HG03060 (cell line): ENCODE measurements at regions not wholly inside any gene's neighbourhood (a gene's known extent, or its start where the extent isn't known, plus 50 kb on each side); places are given as distances from the start of the nearest gene placed in this dataset.
"Not testable (repeated sequence)": the region's sequence is repeated elsewhere in the genome, so short reads cannot be mapped to it uniquely, and the experiment has no call there.

Experiments used
- ATAC-seq: cut with Tn5 transposase; IDR thresholded peaks from one replicate; pipeline ENCODE4 v1.9.1; 2021; ENCODE audit warnings: low read depth, moderate number of reproducible peaks; ENCODE audit not compliant: unreplicated experiment

GRCh38 chr13:60214213-60215055 is 50.7 kb upstream of the DIAPH3 start:
- no peak for ATAC-seq

GRCh38 chr13:60220072-60220471 is 56.3 kb upstream of the DIAPH3 start:
- no peak for ATAC-seq

GRCh38 chr13:60221581-60221980 is 57.9 kb upstream of the DIAPH3 start:
- no peak for ATAC-seq

- ATAC-seq = no peak
Measured at GRCh38 chr13:60226507-60226906, 62.8 kb upstream of the DIAPH3 start.

GRCh38 chr13:60227158-60227557 is 63.4 kb upstream of the DIAPH3 start:
- ATAC-seq = no peak

- ATAC-seq = no peak
Measured at GRCh38 chr13:60229708-60230272, 66.1 kb upstream of the DIAPH3 start.

- ATAC-seq = no peak
Measured at GRCh38 chr13:60230593-60230992, 66.9 kb upstream of the DIAPH3 start.

- no peak for ATAC-seq
Measured at GRCh38 chr13:60242043-60242595, 78.4 kb upstream of the DIAPH3 start.

- ATAC-seq = no peak
Measured at GRCh38 chr13:60244381-60244780, 80.7 kb upstream of the DIAPH3 start.

- ATAC-seq = not testable (repeated sequence)
Measured at GRCh38 chr13:60251419-60251818, 87.7 kb upstream of the DIAPH3 start.

- ATAC-seq = no peak
Measured at GRCh38 chr13:60258349-60258748, 94.6 kb upstream of the DIAPH3 start.

GRCh38 chr13:60260440-60260839 is 96.7 kb upstream of the DIAPH3 start:
- ATAC-seq = no peak

- ATAC-seq = no peak
Measured at GRCh38 chr13:60261432-60262351, 98.0 kb upstream of the DIAPH3 start.

GRCh38 chr13:60265566-60265965 is 101.8 kb upstream of the DIAPH3 start:
- ATAC-seq = no peak

GRCh38 chr13:60267498-60268202 is 103.9 kb upstream of the DIAPH3 start:
- peak; percentile 35 for ATAC-seq

- ATAC-seq = no peak
Measured at GRCh38 chr13:60268203-60268555, 104.5 kb upstream of the DIAPH3 start.

- no peak for ATAC-seq
Measured at GRCh38 chr13:60273971-60274527, 110.3 kb upstream of the DIAPH3 start.

- ATAC-seq = no peak
Measured at GRCh38 chr13:60274655-60275054, 110.9 kb upstream of the DIAPH3 start.

GRCh38 chr13:60275208-60275607 is 111.5 kb upstream of the DIAPH3 start:
- ATAC-seq = no peak

- not testable (repeated sequence) for ATAC-seq
Measured at GRCh38 chr13:60280524-60280923, 116.5 kb upstream of the TDRD3 start.
